ENCODE measurements at regions not wholly inside any gene's neighbourhood (a gene's known extent, or its start where the extent isn't known, plus 50 kb on each side); places are given as distances from the start of the nearest gene placed in this dataset.

DNA sequence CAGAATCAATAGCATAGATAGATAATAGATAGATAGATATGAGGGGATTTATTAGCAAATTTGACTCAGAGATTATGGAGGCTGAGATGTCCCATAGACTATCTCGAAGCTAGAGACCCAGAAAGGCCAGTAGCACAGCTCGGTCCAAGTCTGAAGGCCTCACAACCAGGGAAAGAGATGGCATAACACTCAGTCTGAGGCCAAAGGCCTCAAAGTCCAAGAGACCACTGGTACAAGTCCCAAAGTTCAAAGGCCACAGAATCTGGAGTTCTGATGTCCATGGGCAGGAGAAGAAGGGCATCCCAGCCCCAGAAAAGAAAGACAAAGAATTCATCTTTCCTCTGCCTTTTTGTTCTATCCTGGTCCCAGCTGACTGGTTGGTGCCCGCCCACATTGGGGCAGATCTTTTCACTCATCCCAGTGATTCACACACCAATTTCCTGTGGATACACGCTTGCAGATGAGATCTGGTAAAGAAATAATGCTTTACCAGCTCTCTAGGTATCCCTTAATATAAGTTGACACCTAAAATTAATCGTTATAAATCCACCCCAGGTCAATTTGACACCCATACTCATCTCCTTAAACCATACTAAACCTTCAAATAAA lies 127.8 kb upstream of the FBN2 start:
- Histone ChIP-seq H3K4me3 (IDR thresholded peaks at IDR 0.05; ENCODE audit: insufficient read depth, low read depth, low read length) (no peak overlapping the region), H3K36me3 (ENCODE audit: insufficient read depth) (no peaks in the 10 kb centered on the region), H4K20me1 (ENCODE audit: insufficient read depth) (no peaks in the 10 kb centered on the region), H3K9ac (no peak overlapping the region), H3K27me3 (ENCODE audit: insufficient read depth, low read depth) (no peaks in the 10 kb centered on the region), H3K79me2 (ENCODE audit: insufficient read depth, low read depth) (no peaks in the 10 kb centered on the region), H3K27ac (no peak overlapping the region), H3K4me2 (no peak overlapping the region), H2AFZ (ENCODE audit: low read depth) (no peak overlapping the region), H3K4me1 (ENCODE audit: low read depth, poor library complexity, severe bottlenecking) (no peaks in the 10 kb centered on the region)
- TF ChIP-seq, protein P1, sequence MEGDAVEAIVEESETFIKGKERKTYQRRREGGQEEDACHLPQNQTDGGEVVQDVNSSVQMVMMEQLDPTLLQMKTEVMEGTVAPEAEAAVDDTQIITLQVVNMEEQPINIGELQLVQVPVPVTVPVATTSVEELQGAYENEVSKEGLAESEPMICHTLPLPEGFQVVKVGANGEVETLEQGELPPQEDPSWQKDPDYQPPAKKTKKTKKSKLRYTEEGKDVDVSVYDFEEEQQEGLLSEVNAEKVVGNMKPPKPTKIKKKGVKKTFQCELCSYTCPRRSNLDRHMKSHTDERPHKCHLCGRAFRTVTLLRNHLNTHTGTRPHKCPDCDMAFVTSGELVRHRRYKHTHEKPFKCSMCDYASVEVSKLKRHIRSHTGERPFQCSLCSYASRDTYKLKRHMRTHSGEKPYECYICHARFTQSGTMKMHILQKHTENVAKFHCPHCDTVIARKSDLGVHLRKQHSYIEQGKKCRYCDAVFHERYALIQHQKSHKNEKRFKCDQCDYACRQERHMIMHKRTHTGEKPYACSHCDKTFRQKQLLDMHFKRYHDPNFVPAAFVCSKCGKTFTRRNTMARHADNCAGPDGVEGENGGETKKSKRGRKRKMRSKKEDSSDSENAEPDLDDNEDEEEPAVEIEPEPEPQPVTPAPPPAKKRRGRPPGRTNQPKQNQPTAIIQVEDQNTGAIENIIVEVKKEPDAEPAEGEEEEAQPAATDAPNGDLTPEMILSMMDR (conservative IDR thresholded peaks at IDR 0.05; ENCODE audit: low read depth, low read length): no peak

DNA sequence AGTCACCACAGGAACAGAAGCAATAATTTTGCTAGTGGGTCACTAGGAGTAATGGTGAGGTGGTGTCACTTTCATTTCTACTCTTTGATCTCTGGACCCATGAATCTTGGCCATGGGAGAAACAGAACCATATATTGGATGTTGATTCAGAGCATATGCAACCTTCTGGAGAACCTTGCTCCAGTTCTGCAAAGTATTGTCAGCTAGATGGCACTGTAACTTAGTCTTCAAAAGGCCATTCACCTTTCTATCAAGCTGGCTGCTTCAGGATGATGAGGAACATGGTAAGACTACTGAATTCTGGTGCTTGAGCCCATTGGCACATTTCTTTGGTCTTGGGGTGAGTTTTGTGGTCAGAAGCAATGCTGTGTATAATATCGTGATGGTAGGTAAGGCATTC lies 129.1 kb upstream of the FBN2 start:
- no peak overlapping the region for H3K4me3 ChIP-seq (IDR thresholded peaks at IDR 0.05; ENCODE audit: insufficient read depth, low read depth, low read length)
- TF ChIP-seq, protein P1 (conservative IDR thresholded peaks at IDR 0.05; ENCODE audit: low read depth, low read length): no peak; the same call in 1 of the 2 replicates
- no peak overlapping the region for H3K4me2 ChIP-seq

DNA sequence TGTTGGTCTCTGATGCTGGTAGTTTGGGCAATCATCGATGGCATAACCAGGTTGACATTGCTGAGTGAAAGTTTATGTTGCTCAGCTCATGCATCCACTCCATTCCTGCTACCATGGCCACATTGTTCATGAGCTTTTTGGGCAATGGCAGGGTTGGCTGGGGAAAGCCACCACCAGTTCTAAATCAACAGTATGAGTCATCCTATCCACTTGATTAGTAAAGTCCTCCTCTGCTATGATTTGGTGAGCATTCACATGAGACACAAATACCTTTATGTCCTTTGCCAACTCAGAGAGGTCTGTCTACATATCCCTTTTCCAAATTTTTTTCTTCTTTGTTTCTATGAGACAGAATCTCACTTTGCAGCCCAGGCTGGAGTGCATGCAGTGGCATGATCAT lies 129.7 kb upstream of the FBN2 start:
- Histone ChIP-seq H3K4me2 (no peak overlapping the region), H3K4me3 (IDR thresholded peaks at IDR 0.05; ENCODE audit: insufficient read depth, low read depth, low read length) (no peak overlapping the region), H4K20me1 (ENCODE audit: insufficient read depth) (no peaks in the 10 kb centered on the region), H3K9ac (no peak overlapping the region), H3K4me1 (ENCODE audit: low read depth, poor library complexity, severe bottlenecking) (no peaks in the 10 kb centered on the region), H3K36me3 (ENCODE audit: insufficient read depth) (no peaks in the 10 kb centered on the region), H2AFZ (ENCODE audit: low read depth) (no peak overlapping the region), H3K27me3 (ENCODE audit: insufficient read depth, low read depth) (no peaks in the 10 kb centered on the region), H3K79me2 (ENCODE audit: insufficient read depth, low read depth) (no peaks in the 10 kb centered on the region), H3K27ac (no peak overlapping the region)
- TF ChIP-seq, protein P1 (conservative IDR thresholded peaks at IDR 0.05; ENCODE audit: low read depth, low read length): no peak

More for the DNA sequence above, 129.1 kb upstream of the FBN2 start:
- no peaks in the 10 kb centered on the region for H3K4me1 ChIP-seq (ENCODE audit: low read depth, poor library complexity, severe bottlenecking)
- H3K79me2 ChIP-seq (ENCODE audit: insufficient read depth, low read depth): no peaks in the 10 kb centered on the region
- H3K9ac ChIP-seq: no peak overlapping the region
- no peak overlapping the region for H3K27ac ChIP-seq
- no peaks in the 10 kb centered on the region for H3K36me3 ChIP-seq (ENCODE audit: insufficient read depth)
- no peaks in the 10 kb centered on the region for H4K20me1 ChIP-seq (ENCODE audit: insufficient read depth)
- H2AFZ ChIP-seq (ENCODE audit: low read depth): no peak overlapping the region
- H3K27me3 ChIP-seq (ENCODE audit: insufficient read depth, low read depth): no peaks in the 10 kb centered on the region

DNA sequence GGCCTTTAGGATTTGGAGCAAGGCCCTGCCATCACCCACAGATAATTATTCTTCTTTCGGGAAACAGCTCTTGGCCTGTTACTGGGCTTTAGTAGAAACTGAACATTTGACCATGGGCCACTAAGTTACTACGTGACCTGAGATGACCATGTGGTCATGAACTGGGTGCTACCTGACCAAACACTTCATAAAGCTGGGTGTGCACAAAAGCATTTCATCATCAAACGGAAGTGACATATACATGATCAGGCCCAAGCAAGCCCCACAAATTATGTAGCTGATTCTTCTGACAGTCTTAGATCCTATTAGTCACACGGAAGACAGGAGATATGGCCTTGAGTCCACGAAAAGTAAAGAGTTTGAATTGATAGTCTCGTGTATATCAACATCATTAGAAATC lies 130.9 kb upstream of the FBN2 start:
- no peak overlapping the region for H3K4me2 ChIP-seq
- H3K9ac ChIP-seq: no peak overlapping the region
- no peaks in the 10 kb centered on the region for H4K20me1 ChIP-seq (ENCODE audit: insufficient read depth)
- TF ChIP-seq, protein P1 (conservative IDR thresholded peaks at IDR 0.05; ENCODE audit: low read depth, low read length): no peak
- H2AFZ ChIP-seq (ENCODE audit: low read depth): no peak overlapping the region
- no peak overlapping the region for H3K4me3 ChIP-seq (IDR thresholded peaks at IDR 0.05; ENCODE audit: insufficient read depth, low read depth, low read length)
- H3K4me1 ChIP-seq (ENCODE audit: low read depth, poor library complexity, severe bottlenecking): no peaks in the 10 kb centered on the region
- H3K27ac ChIP-seq: no peak overlapping the region
- H3K79me2 ChIP-seq (ENCODE audit: insufficient read depth, low read depth): no peaks in the 10 kb centered on the region
- H3K36me3 ChIP-seq (ENCODE audit: insufficient read depth): no peaks in the 10 kb centered on the region
- H3K27me3 ChIP-seq (ENCODE audit: insufficient read depth, low read depth): no peaks in the 10 kb centered on the region
